ENCODE measurements at regions not wholly inside any gene's neighbourhood (a gene's known extent, or its start where the extent isn't known, plus 50 kb on each side); places are given as distances from the start of the nearest gene placed in this dataset.

DNA sequence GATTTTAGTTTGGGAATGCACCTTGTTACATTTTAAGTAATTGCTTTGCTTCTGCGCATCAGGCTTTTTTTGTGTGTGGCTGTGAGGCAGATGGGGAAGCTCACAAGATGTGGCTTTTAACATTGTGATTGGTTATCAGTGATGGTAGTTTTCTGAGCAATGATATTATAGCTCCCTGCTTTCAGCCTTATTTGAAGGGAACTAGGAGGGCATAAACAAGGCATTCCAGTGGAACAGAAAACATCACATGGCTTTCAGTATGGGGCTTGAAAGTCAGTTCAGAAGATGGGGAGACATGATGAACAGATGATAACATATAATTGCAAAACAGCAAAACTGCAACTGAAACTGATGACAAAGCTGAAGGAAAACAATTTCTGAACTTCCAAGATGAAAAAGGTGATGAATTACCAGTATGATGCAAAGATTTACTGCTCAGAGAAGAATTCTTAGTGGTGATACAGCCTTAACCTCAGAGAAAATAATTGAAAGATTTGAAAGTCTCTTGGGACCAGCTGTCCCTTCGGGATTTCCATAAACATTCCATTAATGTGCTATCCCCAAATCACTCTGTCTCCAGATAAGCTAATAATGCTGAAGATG lies 439.7 kb downstream of the RND3 start:
- DNase-seq (ENCODE audit: low spot score) = no peak

GRCh38 chr2:150046810-150047209 lies 440.7 kb downstream of the RND3 start:
- no peak for DNase-seq (ENCODE audit: low spot score)

DNA sequence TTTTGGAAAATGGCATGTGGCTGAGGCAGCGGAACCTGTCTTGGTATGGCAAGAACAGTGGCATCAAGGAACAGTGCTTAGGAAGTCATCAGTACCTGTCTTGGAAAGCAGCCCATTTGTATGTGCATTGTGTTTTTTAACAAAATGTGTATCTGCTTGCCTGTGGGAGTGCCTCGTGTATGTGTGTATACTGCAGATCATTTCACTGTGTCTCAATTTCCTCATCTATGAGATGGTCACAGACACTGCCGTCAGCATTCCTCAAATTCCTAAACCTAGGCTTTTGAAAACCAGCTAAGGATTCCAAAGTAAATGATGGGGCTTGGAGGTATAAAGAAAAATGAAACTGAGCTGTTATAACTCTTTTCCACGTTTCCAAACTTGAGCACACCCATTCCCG lies 441.3 kb downstream of the RND3 start:
- no peak for DNase-seq (ENCODE audit: low spot score)

- no peak for DNase-seq (ENCODE audit: low spot score)
Measured at GRCh38 chr2:150045601-150046000, 441.9 kb downstream of the RND3 start.

DNA sequence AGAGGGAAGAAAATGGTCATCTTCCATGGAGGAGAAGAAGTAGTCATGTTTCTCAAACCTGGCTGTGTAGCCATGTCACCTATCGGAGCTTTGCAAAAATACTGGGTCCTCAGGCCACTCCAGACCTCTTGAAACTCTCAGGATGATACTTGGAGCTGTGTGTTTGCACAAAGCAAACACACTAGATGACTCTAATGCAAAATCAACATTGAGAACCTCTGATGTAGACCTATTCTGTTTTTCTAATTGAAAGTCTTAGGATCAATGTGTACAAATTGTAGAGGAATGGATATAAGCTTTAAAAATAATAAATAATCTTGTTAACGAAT lies 444.3 kb downstream of the RND3 start:
- no peak for DNase-seq (ENCODE audit: low spot score)

DNA sequence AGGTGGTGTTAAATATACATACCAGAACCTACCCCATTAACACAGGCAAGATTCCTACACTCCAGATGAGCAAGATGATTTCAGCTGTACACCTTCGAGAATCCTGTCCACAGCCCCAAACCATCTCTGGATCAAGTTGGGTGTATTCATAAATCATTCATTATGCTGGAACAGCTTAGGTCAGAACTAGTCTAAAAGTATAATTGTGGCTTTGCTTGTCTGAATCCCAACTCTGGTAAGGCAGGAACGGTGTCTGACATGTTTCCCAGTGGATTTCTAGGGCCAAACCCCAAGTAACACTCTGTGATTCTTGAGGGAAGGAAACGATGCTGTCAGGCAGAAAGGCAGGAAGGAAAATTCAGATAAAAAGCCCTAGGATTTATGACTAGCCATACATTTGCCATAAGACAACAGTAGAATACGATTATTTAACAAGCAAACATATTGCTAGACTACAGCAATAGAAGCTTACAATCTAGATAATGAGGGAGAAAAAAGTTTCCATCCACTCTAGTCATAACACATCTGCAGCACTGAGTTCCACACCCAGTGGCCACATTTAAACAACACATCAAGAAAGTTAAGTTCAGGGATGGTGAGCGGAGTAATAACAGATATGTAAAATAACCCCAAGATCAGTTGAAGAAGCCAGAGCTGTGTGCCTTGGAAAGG lies 444.8 kb downstream of the RND3 start:
- no peak for DNase-seq (ENCODE audit: low spot score)

GRCh38 chr2:150041722-150042425 lies 445.6 kb downstream of the RND3 start:
- DNase-seq (ENCODE audit: low spot score) = no peak

- DNase-seq (ENCODE audit: low spot score) = no peak
Measured at GRCh38 chr2:150036622-150037021, 449.0 kb upstream of the MMADHC start.

DNA sequence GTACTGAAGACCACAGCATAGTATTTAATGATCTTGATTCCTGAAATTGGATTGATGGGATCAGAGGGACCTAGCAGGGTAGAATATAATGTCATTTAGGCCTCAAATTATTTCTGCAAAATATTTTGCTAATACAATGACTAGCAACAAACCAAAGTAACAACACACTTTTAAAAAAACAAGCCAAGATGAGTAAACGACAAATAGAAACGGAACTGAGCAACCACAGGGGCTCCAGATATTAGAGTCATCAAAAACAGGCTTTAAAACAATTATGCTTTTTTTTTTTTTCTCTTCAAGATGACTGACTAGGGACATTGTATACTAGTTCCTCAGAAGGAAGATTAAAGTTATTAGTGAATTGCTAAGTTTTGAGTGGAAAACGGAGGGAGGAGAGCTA lies 447.1 kb upstream of the MMADHC start:
- no peak for DNase-seq (ENCODE audit: low spot score)

DNA sequence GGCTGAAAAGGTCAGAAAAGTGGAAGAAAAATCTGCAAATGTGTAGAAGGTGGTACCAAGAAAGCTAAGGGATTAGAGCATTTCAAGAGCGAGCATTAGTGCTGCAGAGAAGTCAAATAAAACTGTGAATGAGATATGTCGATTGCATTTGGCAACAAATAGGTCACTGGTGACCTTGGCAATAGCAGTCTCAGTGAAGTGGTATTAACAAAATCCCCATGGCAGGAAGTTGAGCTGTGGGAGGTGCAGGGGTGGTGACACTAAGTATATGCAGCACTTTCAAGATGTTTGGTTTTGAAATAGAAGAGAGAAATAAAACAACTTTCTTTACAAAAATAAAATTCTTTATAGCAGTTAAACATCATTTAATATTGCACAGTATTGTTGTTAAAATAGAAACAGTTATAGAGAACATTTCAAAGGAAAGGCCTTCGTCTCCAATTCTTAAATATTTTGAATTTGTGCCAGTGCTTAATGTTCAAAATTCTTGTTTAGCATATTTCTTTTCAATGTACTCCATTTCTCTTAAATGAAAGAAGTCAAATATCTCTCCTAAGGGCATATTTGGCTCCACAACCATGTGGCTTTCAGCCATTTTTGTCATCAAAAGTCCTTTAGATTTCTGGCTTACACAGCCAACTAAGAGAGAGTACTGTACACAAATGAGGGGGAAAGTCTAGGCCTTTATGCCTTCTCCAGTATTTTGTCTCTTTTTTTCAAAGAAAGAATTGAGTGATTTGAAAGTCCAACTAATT lies 443.0 kb upstream of the MMADHC start:
- no peak for DNase-seq (ENCODE audit: low spot score)

DNA sequence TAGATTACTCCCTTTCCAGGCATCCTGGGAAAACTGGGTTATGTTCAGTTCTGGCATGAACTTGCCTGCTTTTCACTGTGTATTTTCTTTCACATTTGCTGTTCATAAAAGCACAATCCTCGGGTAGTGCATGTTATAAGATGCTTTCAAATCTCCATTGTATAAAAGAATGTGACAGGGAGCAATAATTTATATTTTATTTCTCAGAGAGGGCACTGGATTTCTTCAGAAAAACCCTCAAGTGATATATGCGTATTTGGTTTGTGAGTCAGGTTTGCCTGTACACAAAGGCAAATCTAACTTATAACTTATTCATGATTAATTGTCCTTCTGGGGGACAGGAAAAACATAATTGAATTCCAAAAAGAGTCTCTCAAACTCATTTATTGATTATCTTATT lies 440.7 kb upstream of the MMADHC start:
- no peak for DNase-seq (ENCODE audit: low spot score)

DNA sequence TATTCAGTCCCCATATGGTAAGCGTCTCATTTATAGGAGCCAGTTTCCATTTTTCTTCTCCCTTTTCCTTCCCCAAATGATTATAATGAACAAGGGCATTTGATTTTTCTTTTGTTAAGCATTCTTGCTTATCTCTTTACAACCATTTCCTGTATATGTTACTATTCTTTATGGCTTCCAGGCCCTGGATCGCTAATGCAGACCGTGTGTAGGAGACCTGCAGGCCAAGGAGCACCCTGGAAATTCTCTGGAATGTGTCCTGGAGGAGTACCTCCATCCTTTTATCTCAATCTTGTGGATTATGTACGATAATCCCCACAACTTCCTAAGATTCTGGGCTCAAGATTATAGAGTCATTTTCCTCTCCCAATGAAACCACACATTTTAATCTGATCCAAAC lies 439.6 kb upstream of the MMADHC start:
- no peak for DNase-seq (ENCODE audit: low spot score)

DNA sequence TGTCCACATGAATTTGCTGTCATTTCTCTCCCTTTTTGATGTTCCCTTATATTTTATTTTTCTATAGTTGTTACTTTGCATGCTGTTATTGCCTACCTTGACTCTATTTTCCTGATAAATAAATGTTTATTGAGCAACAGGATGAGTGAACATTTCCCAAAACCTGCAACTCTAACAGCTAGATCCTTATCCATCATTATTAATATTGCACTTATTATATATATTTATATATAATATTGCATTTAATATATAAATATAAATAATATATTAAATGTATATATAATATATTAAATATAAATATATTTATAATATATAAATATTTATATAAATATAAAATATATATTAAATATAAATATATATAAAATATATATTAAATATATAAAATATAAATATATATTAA lies 436.1 kb upstream of the MMADHC start:
- DNase-seq (ENCODE audit: low spot score) = no peak

- DNase-seq (ENCODE audit: low spot score) = no peak
Measured at GRCh38 chr2:150023044-150023443, 435.5 kb upstream of the MMADHC start.

- no peak for DNase-seq (ENCODE audit: low spot score)
Measured at GRCh38 chr2:150020937-150021673, 433.5 kb upstream of the MMADHC start.

- no peak for DNase-seq (ENCODE audit: low spot score)
Measured at GRCh38 chr2:150020221-150020620, 432.6 kb upstream of the MMADHC start.

- DNase-seq (ENCODE audit: low spot score) = no peak
Measured at GRCh38 chr2:150019063-150019462, 431.5 kb upstream of the MMADHC start.

- DNase-seq (ENCODE audit: low spot score) = no peak
Measured at GRCh38 chr2:150012986-150013385, 425.4 kb upstream of the MMADHC start.

DNA sequence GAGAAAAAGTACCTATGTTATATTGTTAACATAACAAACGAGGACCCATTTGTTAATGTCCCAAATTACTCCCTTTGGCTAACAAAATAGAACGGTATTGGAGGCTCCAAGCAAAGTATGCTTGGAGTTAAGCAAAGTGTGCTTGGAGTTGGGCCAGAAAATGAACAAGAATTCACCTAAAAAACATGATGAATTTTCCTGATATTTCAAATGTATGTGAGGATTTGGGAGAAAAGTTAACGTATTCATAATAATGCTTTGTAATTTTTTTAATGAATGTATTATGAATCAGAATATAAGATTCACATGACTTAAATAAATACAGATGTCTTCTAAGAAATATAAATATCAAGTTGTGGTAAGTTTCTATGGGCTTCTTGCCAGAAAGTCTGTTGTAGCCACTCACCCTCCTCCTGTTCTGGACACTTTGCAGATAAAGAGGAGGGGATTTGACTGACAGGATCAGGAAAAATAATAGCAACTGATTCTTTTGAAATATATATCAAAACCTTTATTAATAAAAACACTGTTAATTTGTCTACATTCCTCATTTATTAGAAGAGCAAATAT lies 423.7 kb upstream of the MMADHC start:
- no peak for DNase-seq (ENCODE audit: low spot score)

- no peak for DNase-seq (ENCODE audit: low spot score)
Measured at GRCh38 chr2:150008901-150009300, 421.3 kb upstream of the MMADHC start.

DNA sequence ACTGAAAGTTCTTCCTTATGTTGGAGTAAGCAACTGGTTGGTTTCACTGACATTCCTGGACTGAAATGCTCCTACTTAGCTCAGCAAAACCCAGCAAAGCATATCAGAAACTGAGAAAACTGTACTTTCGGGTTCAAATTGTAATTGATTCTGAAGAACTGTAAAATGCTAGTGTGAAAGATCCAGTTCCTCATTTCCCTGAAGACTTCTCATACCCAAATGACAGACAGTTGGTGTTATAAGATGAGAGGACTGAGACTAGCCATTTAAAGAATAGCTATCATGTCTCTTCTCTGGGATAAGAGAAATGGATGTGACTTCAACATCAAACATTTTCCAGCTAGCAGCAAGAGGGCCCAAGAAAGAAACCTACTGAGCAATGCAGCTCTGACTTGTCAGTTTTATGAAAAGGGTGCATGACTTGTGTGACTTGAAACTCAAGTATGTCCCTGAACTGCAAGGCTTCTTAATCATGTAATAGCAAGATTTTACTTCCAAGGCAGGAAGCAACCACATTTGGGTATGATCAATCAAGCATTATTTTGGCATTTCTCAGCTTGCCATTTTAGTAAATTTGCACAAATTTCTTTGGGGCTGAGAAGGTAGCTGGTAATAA lies 420.3 kb upstream of the MMADHC start:
- DNase-seq (ENCODE audit: low spot score) = no peak
